Activated naive CD8-positive, alpha-beta T cell treated with anti-CD3 and anti-CD28 coated beads for 36 hours (primary cell): ENCODE measurements at regions not wholly inside any gene's neighbourhood (a gene's known extent, or its start where the extent isn't known, plus 50 kb on each side); places are given as distances from the start of the nearest gene placed in this dataset.

ENCODE experiments used
- DNase-seq: peaks from one replicate; pipeline ENCODE4 v3.0.0; 2021
- H3K27ac Mint-ChIP-seq: one replicate; pipeline ENCODE4 v1.8.0; 2022; ENCODE audit warnings: mild to moderate bottlenecking, moderate library complexity, mixed read lengths
- H3K27me3 Mint-ChIP-seq: one replicate; pipeline ENCODE4 v1.8.0; 2022; ENCODE audit warnings: mild to moderate bottlenecking, mixed read lengths
- H3K36me3 Mint-ChIP-seq: one replicate; pipeline ENCODE4 v1.8.0; 2021; ENCODE audit warnings: mild to moderate bottlenecking, mixed read lengths
- H3K4me1 Mint-ChIP-seq: one replicate; pipeline ENCODE4 v1.8.0; 2021; ENCODE audit warnings: mixed read lengths
- H3K4me3 Mint-ChIP-seq: one replicate; pipeline ENCODE4 v1.8.0; 2022; ENCODE audit warnings: mild to moderate bottlenecking, moderate library complexity, mixed read lengths
- H3K9me3 Mint-ChIP-seq: one replicate; pipeline ENCODE4 v1.8.0; 2022; ENCODE audit warnings: mixed read lengths

DNA sequence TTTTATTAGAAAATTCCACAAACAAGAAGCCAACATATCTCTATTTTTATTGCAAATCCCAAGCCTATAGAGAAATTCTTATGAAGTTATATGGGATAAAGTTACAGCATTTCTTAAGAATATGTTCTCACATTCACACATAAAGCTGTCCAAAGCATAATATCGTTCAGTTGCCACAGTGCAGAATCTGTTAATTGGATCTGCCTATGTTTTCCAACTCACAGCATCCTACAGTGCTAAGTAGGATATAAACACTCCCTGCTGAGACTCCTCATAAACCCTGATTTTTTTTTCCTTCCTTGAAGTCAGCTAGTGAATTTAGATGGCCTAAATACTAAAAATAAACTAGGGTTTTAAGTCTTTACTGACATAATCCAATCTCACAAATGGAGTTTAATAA, 307.9 kb downstream of the PDGFC start:
- no peaks in the 10 kb centered on the region for H3K27me3 Mint-ChIP-seq
- no peaks in the 10 kb centered on the region for H3K36me3 Mint-ChIP-seq
- H3K4me1 Mint-ChIP-seq, result no peaks in the 10 kb centered on the region
- H3K4me3 Mint-ChIP-seq, result no peak overlapping the region
- H3K27ac Mint-ChIP-seq, result no peak overlapping the region
- no peaks in the 10 kb centered on the region for H3K9me3 Mint-ChIP-seq
- no peak for DNase-seq

DNA sequence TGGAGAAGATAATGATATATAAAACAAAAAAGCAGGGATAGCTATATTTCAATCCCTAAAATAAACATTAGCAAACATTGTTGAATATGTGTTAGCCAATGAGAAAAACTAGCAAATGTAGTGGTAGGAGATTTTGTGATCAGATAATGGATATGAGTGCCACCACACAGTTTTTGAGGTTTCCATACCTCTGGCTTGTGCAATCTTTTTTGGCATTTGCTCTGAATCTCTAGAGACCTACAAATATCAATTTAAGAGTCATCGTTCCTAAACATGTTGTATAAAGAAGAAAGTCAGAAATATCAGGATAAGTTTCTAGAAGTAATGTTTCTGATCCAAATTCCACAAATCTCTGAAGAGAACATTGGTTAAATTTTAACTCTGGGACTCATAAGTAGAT, 308.7 kb downstream of the PDGFC start:
- H3K27ac Mint-ChIP-seq, result no peak overlapping the region
- DNase-seq, result no peak
- H3K4me3 Mint-ChIP-seq, result no peak overlapping the region
- no peaks in the 10 kb centered on the region for H3K36me3 Mint-ChIP-seq
- no peaks in the 10 kb centered on the region for H3K4me1 Mint-ChIP-seq
- no peaks in the 10 kb centered on the region for H3K9me3 Mint-ChIP-seq
- H3K27me3 Mint-ChIP-seq, result no peaks in the 10 kb centered on the region

DNA sequence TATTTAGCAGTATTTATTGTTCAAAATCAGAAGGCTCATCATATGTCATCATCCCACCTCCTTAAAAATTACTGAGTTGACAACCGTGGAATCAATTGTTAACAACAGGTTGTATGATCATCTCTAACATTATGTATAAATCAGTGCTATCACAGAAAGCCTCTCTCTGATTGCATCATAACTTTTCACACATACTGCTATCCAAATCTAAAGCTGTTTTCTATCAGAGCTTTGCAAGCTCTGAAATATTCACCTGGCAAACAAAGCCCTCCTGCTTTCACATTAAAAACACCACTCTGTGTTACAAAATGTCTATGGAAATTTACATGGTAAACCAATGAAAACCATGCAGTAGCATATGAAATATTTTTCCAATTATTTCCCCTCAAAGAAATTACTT, 310.0 kb downstream of the PDGFC start:
- Mint-ChIP-seq H3K4me1 (no peaks in the 10 kb centered on the region), H3K4me3 (no peak overlapping the region), H3K36me3 (no peaks in the 10 kb centered on the region), H3K27me3 (no peaks in the 10 kb centered on the region), H3K27ac (no peak overlapping the region), H3K9me3 (no peaks in the 10 kb centered on the region)
- DNase-seq, result no peak

DNA sequence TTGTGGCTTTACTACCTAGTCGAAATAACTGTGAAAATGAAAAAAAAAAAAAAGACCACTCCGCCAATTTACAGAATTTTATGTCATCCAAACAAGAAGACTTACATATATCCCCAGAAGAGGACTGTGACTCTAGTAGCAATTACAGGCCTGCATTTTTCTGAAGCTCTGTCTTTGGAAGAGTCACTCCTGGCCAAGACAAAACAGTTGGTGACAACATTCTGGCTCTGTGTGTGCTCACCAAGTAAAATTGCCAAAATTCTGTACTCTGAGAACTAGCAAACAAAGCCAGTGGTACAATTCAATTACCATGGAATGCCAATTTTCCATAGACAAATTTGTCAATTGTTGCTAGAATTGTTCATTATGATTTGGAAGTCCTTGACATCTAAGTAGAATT, 311.1 kb downstream of the PDGFC start:
- DNase-seq, result no peak
- Mint-ChIP-seq H3K4me1 (no peaks in the 10 kb centered on the region), H3K27me3 (no peaks in the 10 kb centered on the region), H3K9me3 (no peaks in the 10 kb centered on the region), H3K4me3 (no peak overlapping the region), H3K27ac (no peak overlapping the region), H3K36me3 (no peaks in the 10 kb centered on the region)

- Mint-ChIP-seq H3K27me3 (no peaks in the 10 kb centered on the region), H3K9me3 (no peaks in the 10 kb centered on the region), H3K4me1 (no peaks in the 10 kb centered on the region), H3K36me3 (no peaks in the 10 kb centered on the region), H3K4me3 (no peak overlapping the region), H3K27ac (no peak overlapping the region)
- DNase-seq, result no peak
These were observed 311.6 kb downstream of the PDGFC start for GRCh38 chr4:156659983-156660382.

DNA sequence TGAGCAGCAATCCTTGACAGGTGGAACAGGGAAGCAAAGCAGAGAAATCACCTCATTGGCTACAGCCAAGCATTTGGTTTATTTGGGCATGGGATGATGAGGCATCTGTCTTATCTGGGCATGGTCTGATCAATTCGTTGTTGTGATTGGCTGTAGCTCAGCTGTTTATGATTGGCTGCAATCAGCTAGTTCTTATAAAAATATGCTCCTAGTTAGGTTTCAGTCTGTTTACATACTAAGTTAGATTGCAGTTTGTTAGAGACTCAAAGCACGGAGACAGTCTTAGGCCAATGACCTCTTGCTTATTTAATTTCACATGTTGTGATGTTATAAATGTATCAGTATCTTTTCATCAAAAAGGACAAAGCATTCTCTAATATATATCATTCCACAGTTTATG, 312.0 kb downstream of the PDGFC start:
- H3K4me3 Mint-ChIP-seq, result no peak overlapping the region
- H3K27ac Mint-ChIP-seq, result no peak overlapping the region
- no peak for DNase-seq
- H3K27me3 Mint-ChIP-seq, result no peaks in the 10 kb centered on the region
- H3K4me1 Mint-ChIP-seq, result no peaks in the 10 kb centered on the region
- H3K36me3 Mint-ChIP-seq, result no peaks in the 10 kb centered on the region
- H3K9me3 Mint-ChIP-seq, result no peaks in the 10 kb centered on the region

DNA sequence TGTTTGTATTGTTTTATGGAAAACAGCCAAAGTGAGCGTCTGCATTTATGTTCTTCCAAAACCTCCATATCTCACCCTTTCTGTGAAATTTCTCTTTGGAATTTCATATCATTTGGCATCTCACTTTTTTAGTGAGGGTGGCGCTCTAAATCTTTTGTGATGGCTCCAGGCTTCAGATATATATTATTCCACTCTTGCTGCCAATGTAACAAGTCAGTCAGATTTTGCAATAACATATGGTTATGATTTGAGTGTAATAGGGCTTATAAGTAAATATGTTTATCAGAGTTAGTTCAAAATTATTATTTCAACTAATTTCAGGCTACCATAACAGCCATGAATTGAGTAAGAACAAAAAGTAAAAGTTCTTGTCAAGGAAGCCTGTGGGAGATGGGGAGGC, 314.7 kb downstream of the PDGFC start:
- Mint-ChIP-seq H3K27me3 (no peaks in the 10 kb centered on the region), H3K9me3 (no peaks in the 10 kb centered on the region), H3K27ac (no peak overlapping the region), H3K4me1 (no peaks in the 10 kb centered on the region), H3K36me3 (no peaks in the 10 kb centered on the region), H3K4me3 (no peak overlapping the region)
- no peak for DNase-seq

DNA sequence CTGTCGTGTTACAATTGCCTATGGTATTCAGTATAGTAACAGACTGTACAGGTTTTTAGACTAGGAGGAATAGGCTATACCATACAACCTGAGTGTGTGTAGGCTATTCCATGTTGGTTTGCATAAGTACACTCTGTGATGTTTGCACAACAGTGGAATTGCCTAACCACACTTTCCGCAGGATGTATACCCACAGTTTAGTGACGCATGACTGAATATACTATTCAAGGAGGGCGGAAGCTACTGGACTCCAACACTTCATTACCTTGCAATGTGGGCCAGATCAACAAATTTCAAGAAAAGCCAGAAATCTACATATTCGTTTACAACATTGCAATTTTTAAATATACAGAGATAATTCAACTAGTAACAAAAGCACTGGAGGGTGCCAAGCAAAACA, 317.2 kb downstream of the PDGFC start:
- peaks cover 3% of the 10 kb centered on the region for H3K9me3 Mint-ChIP-seq
- no peaks in the 10 kb centered on the region for H3K36me3 Mint-ChIP-seq
- DNase-seq, result no peak
- no peak overlapping the region for H3K27ac Mint-ChIP-seq
- H3K4me3 Mint-ChIP-seq, result no peak overlapping the region
- H3K27me3 Mint-ChIP-seq, result no peaks in the 10 kb centered on the region
- H3K4me1 Mint-ChIP-seq, result no peaks in the 10 kb centered on the region

GRCh38 chr4:156643826-156644225, 327.8 kb downstream of the PDGFC start:
- Mint-ChIP-seq H3K4me3 (no peak overlapping the region), H3K36me3 (no peaks in the 10 kb centered on the region), H3K9me3 (no peaks in the 10 kb centered on the region), H3K27me3 (no peaks in the 10 kb centered on the region), H3K4me1 (no peaks in the 10 kb centered on the region), H3K27ac (no peak overlapping the region)
- no peak for DNase-seq

- Mint-ChIP-seq H3K4me1 (no peaks in the 10 kb centered on the region), H3K27ac (no peak overlapping the region), H3K36me3 (no peaks in the 10 kb centered on the region), H3K9me3 (peaks cover 3% of the 10 kb centered on the region), H3K27me3 (no peaks in the 10 kb centered on the region), H3K4me3 (no peak overlapping the region)
- no peak for DNase-seq
These were observed 329.4 kb downstream of the PDGFC start for GRCh38 chr4:156642161-156642560.

DNA sequence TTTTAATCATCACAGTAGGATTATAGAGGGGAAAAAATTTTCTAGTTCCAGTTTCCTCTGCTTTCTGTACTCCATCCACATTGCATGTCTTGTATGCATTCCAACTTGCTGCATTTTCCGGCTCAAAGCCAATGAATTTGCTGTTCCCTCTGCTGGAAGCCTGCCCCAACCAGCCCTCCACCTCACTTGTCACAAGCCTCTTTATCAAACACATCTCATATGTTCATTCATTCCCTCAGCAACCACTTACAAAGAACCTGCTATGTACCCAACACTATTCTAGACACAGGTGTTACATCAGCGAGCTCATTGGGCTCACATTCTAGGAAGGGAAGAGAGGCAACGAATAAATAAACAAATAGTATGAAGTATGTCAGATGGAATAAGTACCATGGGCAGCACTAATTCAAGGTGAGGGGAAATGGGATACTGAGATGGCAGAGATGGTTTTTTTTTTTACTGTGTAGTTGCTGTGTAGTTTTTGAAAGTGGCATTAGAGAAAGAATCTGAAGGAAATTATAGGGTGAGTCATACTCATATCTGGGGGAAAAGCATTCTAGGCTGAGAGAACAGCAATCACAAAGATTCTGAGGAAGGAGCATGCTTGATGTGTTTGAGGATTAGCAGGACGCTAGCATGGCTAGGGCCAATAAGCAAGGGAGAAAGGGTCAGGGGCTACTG, 332.5 kb downstream of the PDGFC start:
- H3K27ac Mint-ChIP-seq, result no peak overlapping the region
- H3K9me3 Mint-ChIP-seq, result peaks cover 3% of the 10 kb centered on the region
- H3K4me1 Mint-ChIP-seq, result no peaks in the 10 kb centered on the region
- no peaks in the 10 kb centered on the region for H3K27me3 Mint-ChIP-seq
- H3K4me3 Mint-ChIP-seq, result no peak overlapping the region
- no peaks in the 10 kb centered on the region for H3K36me3 Mint-ChIP-seq
- no peak for DNase-seq

GRCh38 chr4:156638334-156638733, 333.3 kb downstream of the PDGFC start:
- Mint-ChIP-seq H3K4me1 (no peaks in the 10 kb centered on the region), H3K27me3 (no peaks in the 10 kb centered on the region), H3K9me3 (peaks cover 3% of the 10 kb centered on the region), H3K4me3 (no peak overlapping the region), H3K27ac (no peak overlapping the region), H3K36me3 (no peaks in the 10 kb centered on the region)
- no peak for DNase-seq

DNA sequence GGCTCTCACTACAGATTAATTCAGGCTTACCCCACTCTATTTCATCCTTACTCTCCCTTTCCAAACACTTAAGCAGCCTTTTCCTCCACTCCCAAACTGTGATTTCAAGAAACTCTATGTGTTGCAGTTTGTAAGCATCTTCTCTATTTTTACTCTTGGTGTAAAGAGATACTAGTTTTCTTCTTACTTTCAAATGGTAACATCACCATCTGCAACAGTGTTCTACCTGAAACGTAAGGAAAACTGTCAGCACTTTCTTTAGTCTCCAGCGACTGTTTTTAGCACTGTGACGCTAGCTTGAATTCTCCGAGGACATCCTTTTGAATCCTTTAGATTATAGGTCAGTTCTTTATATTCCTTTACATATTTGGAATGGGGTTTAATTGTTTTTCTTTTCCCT, 335.2 kb downstream of the PDGFC start:
- Mint-ChIP-seq H3K27ac (no peak overlapping the region), H3K27me3 (no peaks in the 10 kb centered on the region), H3K4me1 (no peaks in the 10 kb centered on the region), H3K9me3 (peaks cover 3% of the 10 kb centered on the region), H3K4me3 (no peak overlapping the region), H3K36me3 (no peaks in the 10 kb centered on the region)
- no peak for DNase-seq

- no peak overlapping the region for H3K4me3 Mint-ChIP-seq
- no peak for DNase-seq
These were observed 336.5 kb downstream of the PDGFC start for GRCh38 chr4:156635051-156635450.

GRCh38 chr4:156634612-156635011, 337.0 kb downstream of the PDGFC start:
- no peaks in the 10 kb centered on the region for H3K36me3 Mint-ChIP-seq
- peaks cover 3% of the 10 kb centered on the region for H3K9me3 Mint-ChIP-seq
- no peak for DNase-seq
- no peak overlapping the region for H3K27ac Mint-ChIP-seq
- no peaks in the 10 kb centered on the region for H3K4me1 Mint-ChIP-seq
- no peak overlapping the region for H3K4me3 Mint-ChIP-seq
- no peaks in the 10 kb centered on the region for H3K27me3 Mint-ChIP-seq

More at GRCh38 chr4:156635051-156635450, 336.5 kb downstream of the PDGFC start:
- Mint-ChIP-seq H3K4me1 (no peaks in the 10 kb centered on the region), H3K27me3 (no peaks in the 10 kb centered on the region), H3K36me3 (no peaks in the 10 kb centered on the region), H3K27ac (no peak overlapping the region), H3K9me3 (peaks cover 3% of the 10 kb centered on the region)

DNA sequence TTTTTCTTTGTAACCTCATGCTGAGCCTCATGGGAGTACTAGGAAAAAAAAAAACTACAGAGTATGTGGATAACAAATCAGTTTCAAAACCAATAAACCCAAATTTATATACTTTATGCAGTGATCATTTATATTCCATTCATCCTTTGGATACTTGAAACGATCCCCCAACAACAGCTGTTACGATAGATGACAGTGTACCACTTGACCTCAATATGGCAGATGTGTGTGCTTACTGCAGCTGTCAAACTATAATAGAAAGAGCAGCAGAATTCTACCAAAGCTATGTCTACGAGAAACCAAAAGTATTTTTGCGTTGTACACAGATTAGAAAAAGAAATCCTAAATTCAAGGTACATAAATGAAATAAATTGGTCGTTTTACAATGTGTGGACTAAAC, 337.8 kb downstream of the PDGFC start:
- DNase-seq, result no peak
- Mint-ChIP-seq H3K27me3 (no peaks in the 10 kb centered on the region), H3K4me3 (no peak overlapping the region), H3K27ac (no peak overlapping the region), H3K36me3 (no peaks in the 10 kb centered on the region), H3K9me3 (peaks cover 3% of the 10 kb centered on the region), H3K4me1 (no peaks in the 10 kb centered on the region)
